HEK293 (cell line): ENCODE measurements at regions not wholly inside any gene's neighbourhood (a gene's known extent, or its start where the extent isn't known, plus 50 kb on each side); places are given as distances from the start of the nearest gene placed in this dataset.

Source experiments
- CTCF ChIA-PET: fragments of 350-600 bp; formaldehyde crosslinking; extraction: SDS; loops from one replicate; lab custom pipeline; 2021; ENCODE audit warnings: antibody characterized with exemption; lab: Yijun Ruan, JAX
- POLR2A ChIA-PET: fragments of 300-600 bp; formaldehyde crosslinking; extraction: SDS; loops from one replicate; lab custom pipeline; 2020; ENCODE audit warnings: antibody characterized with exemption, inconsistent platforms; lab: Yijun Ruan, JAX
- H3K27ac ChIP-seq: fragments of 200-500 bp; sonication (Bioruptor generic); 2 replicates; pipeline ENCODE4 v1.5.1; 2014; ENCODE audit warnings: low read depth, low read length, control low read depth, inconsistent platforms; ENCODE audit errors: extremely low read depth
- H3K36me3 ChIP-seq, 2 experiments: fragments of 200-500 bp in 1 of 2; sonication (Bioruptor generic) in 1 of 2; 1 replicate in 1 of 2; 2 replicates in 1 of 2; pipeline ENCODE4 v1.5.1; 2014 to 2017; ENCODE audit warnings: inconsistent platforms in 2 of 2, low read length in 2 of 2; ENCODE audit not compliant: control insufficient read depth in 2 of 2, insufficient read depth in 1 of 2
- H3K4me1 ChIP-seq: fragments of 200-500 bp; sonication (Bioruptor generic); 2 replicates; pipeline ENCODE4 v1.5.1; 2014; ENCODE audit warnings: mild to moderate bottlenecking, low read length, inconsistent platforms; ENCODE audit not compliant: control insufficient read depth, insufficient read depth
- H3K4me3 ChIP-seq: 2 replicates; pipeline ENCODE4 v1.5.1; 2011; ENCODE audit warnings: low read depth, mild to moderate bottlenecking, control low read depth, low read length, moderate library complexity
- H3K9me3 ChIP-seq: fragments of 200-500 bp; sonication (Bioruptor generic); 2 replicates; pipeline ENCODE4 v1.5.1; 2014; ENCODE audit warnings: low read depth, low read length, inconsistent platforms; ENCODE audit not compliant: control insufficient read depth, insufficient read depth
- BCL11B ChIP-seq: fragments of 450-650 bp; formaldehyde crosslinking; IDR thresholded peaks from 2 replicates; pipeline ENCODE4 v1.5.1; 2016; ENCODE audit warnings: low read depth, missing biosample characterization, missing genetic modification characterization
- BCL6B ChIP-seq: fragments of 450-650 bp; formaldehyde crosslinking; IDR thresholded peaks from 2 replicates; pipeline ENCODE4 v1.5.1; 2017; ENCODE audit warnings: missing biosample characterization, missing genetic modification characterization
- KLF10 ChIP-seq: fragments of 450-650 bp; IDR thresholded peaks from 2 replicates; pipeline ENCODE4 v1.5.1; 2018; ENCODE audit warnings: missing biosample characterization, mild to moderate bottlenecking, missing genetic modification characterization
- PRDM10 ChIP-seq: fragments of 450-650 bp; formaldehyde crosslinking; IDR thresholded peaks from 2 replicates; pipeline ENCODE4 v1.5.1; 2016; ENCODE audit warnings: missing biosample characterization, missing genetic modification characterization
- PRDM6 ChIP-seq: fragments of 450-650 bp; formaldehyde crosslinking; IDR thresholded peaks from 2 replicates; pipeline ENCODE4 v1.5.1; 2017; ENCODE audit warnings: missing biosample characterization, missing genetic modification characterization
- SP3 ChIP-seq: fragments of 450-650 bp; formaldehyde crosslinking; IDR thresholded peaks from 2 replicates; pipeline ENCODE4 v1.5.1; 2016; ENCODE audit warnings: missing biosample characterization, missing genetic modification characterization
- SP7 ChIP-seq: fragments of 450-650 bp; formaldehyde crosslinking; IDR thresholded peaks from 2 replicates; pipeline ENCODE4 v1.5.1; 2016; ENCODE audit warnings: missing biosample characterization, missing genetic modification characterization
- ZBTB26 ChIP-seq: fragments of 450-650 bp; formaldehyde crosslinking; optimal IDR thresholded peaks from 2 replicates; pipeline ENCODE3; 2016; ENCODE audit warnings: missing biosample characterization, mild to moderate bottlenecking, missing genetic modification characterization
- ZNF133 ChIP-seq: fragments of 450-650 bp; formaldehyde crosslinking; IDR thresholded peaks from 2 replicates; pipeline ENCODE4 v1.5.1; 2016; ENCODE audit warnings: missing biosample characterization, missing genetic modification characterization
- ZNF140 ChIP-seq: fragments of 450-650 bp; formaldehyde crosslinking; IDR thresholded peaks from 2 replicates; pipeline ENCODE4 v1.5.1; 2016; ENCODE audit warnings: missing biosample characterization, missing genetic modification characterization
- ZNF2 ChIP-seq: fragments of 450-650 bp; formaldehyde crosslinking; IDR thresholded peaks from 2 replicates; pipeline ENCODE4 v1.5.1; 2016; ENCODE audit warnings: missing biosample characterization, missing genetic modification characterization
- ZNF324 ChIP-seq: fragments of 450-650 bp; formaldehyde crosslinking; IDR thresholded peaks from 2 replicates; pipeline ENCODE4 v1.5.1; 2016; ENCODE audit warnings: missing biosample characterization, missing genetic modification characterization
- ZNF335 ChIP-seq: fragments of 450-650 bp; formaldehyde crosslinking; conservative IDR thresholded peaks from 2 replicates; pipeline ENCODE4 v1.5.1; 2016; ENCODE audit warnings: missing biosample characterization, missing genetic modification characterization
- ZNF341 ChIP-seq: fragments of 450-650 bp; formaldehyde crosslinking; IDR thresholded peaks from 2 replicates; pipeline ENCODE4; 2016; ENCODE audit warnings: low read depth, missing biosample characterization, missing genetic modification characterization
- ZNF366 ChIP-seq: fragments of 450-650 bp; formaldehyde crosslinking; conservative IDR thresholded peaks from 2 replicates; pipeline ENCODE4 v1.5.1; 2016; ENCODE audit warnings: missing biosample characterization, missing genetic modification characterization
- ZNF518A ChIP-seq: fragments of 450-650 bp; formaldehyde crosslinking; conservative IDR thresholded peaks from 2 replicates; pipeline ENCODE4 v1.5.1; 2016; ENCODE audit warnings: low read depth, missing biosample characterization, missing genetic modification characterization
- ZNF560 ChIP-seq: fragments of 450-650 bp; formaldehyde crosslinking; IDR thresholded peaks from 2 replicates; pipeline ENCODE4 v1.5.1; 2017; ENCODE audit warnings: missing biosample characterization, missing genetic modification characterization, borderline replicate concordance
- ZNF585B ChIP-seq: fragments of 450-650 bp; formaldehyde crosslinking; IDR thresholded peaks from 2 replicates; pipeline ENCODE4 v1.5.1; 2016; ENCODE audit warnings: missing biosample characterization, missing genetic modification characterization
- ZNF707 ChIP-seq: fragments of 450-650 bp; formaldehyde crosslinking; IDR thresholded peaks from 2 replicates; pipeline ENCODE4 v1.5.1; 2016; ENCODE audit warnings: missing biosample characterization, missing genetic modification characterization

GRCh38 chr7:41822259-41822817 is 119.4 kb upstream of the INHBA start (continued):
- no peak for TF ChIP-seq ZBTB26 (tag by site-specific recombination)
- no peak for TF ChIP-seq ZNF366

- Histone ChIP-seq H3K4me3 (no peak overlapping the region), H3K27ac (no peak overlapping the region), H3K36me3 (no peaks in the 10 kb centered on the region), H3K9me3 (no peaks in the 10 kb centered on the region; the same call in 1 of the 2 replicates), H3K4me1 (no peaks in the 10 kb centered on the region; the same call in 1 of the 2 replicates)
- TF ChIP-seq ZNF335 (tag by site-specific recombination), result no peak
- TF ChIP-seq ZNF133 (tag by site-specific recombination), result no peak
- TF ChIP-seq BCL11B (tag by site-specific recombination), result no peak
- TF ChIP-seq ZNF341 (tag by site-specific recombination), result no peak
- POLR2A ChIA-PET, result no interaction called here
- CTCF ChIA-PET, result interaction anchor here (0.7 kb wide), 1 partner anchor 56 kb away, joined by 3 read pairs; no protein-coding TSS in a partner anchor
Observed at GRCh38 chr7:41821521-41822213, 118.8 kb upstream of the INHBA start.

GRCh38 chr7:41820111-41820671 is 117.3 kb upstream of the INHBA start:
- Histone ChIP-seq H3K4me3 (no peak overlapping the region), H3K9me3 (no peaks in the 10 kb centered on the region; the same call in 1 of the 2 replicates), H3K27ac (no peak overlapping the region), H3K36me3 (no peaks in the 10 kb centered on the region), H3K4me1 (no peaks in the 10 kb centered on the region)
- CTCF ChIA-PET, result no interaction called here
- POLR2A ChIA-PET, result no interaction called here
- TF ChIP-seq ZNF140 (tag by site-specific recombination), result no peak
- TF ChIP-seq ZNF560 (tag by site-specific recombination), result no peak
- TF ChIP-seq ZNF518A, result no peak
- TF ChIP-seq ZNF585B (tag by site-specific recombination), result no peak
- TF ChIP-seq BCL6B (tag by site-specific recombination), result no peak
- no peak for TF ChIP-seq SP7 (tag by site-specific recombination)
- no peak for TF ChIP-seq PRDM6 (tag by site-specific recombination)
- TF ChIP-seq KLF10 (tag by site-specific recombination), result no peak
- TF ChIP-seq ZNF707 (tag by site-specific recombination), result no peak
- no peak for TF ChIP-seq ZNF2 (tag by site-specific recombination)
- no peak for TF ChIP-seq SP3 (tag by site-specific recombination)
- TF ChIP-seq ZNF324 (tag by site-specific recombination), result no peak
- no peak for TF ChIP-seq PRDM10 (tag by site-specific recombination)
